ENCODE measurements at regions not wholly inside any gene's neighbourhood (a gene's known extent, or its start where the extent isn't known, plus 50 kb on each side); places are given as distances from the start of the nearest gene placed in this dataset.

GRCh38 chr6:21961226-21961625, 335.6 kb downstream of the PRL start:
- no peak for TF ChIP-seq CTCF (IDR thresholded peaks at IDR 0.05)
- TF ChIP-seq POLR2A (IDR thresholded peaks at IDR 0.05), result no peak
- no peak for TF ChIP-seq POLR2AphosphoS5 (IDR thresholded peaks at IDR 0.05; ENCODE audit: insufficient read depth in 1 of 2, low read depth in 1 of 2)
